WTC11 (cell line): ENCODE measurements at regions not wholly inside any gene's neighbourhood (a gene's known extent, or its start where the extent isn't known, plus 50 kb on each side); places are given as distances from the start of the nearest gene placed in this dataset.

Experiments
- CTCF ChIP-seq: fragments of 200-600 bp; IDR thresholded peaks from 2 replicates; pipeline ENCODE4 v1.8.0; 2022; ENCODE audit warnings: antibody characterized with exemption
- E2F5 ChIP-seq: sonication (generic); formaldehyde crosslinking; IDR thresholded peaks from 2 replicates; pipeline ENCODE4 v1.8.1; 2022; ENCODE audit warnings: mild to moderate bottlenecking, moderate library complexity, missing genetic modification reagents
- FOXJ3 ChIP-seq: sonication (generic); formaldehyde crosslinking; IDR thresholded peaks from 2 replicates; pipeline ENCODE4 v1.9.0; 2021; ENCODE audit warnings: missing genetic modification reagents, mild to moderate bottlenecking, borderline replicate concordance
- HMGXB4 ChIP-seq: sonication (generic); formaldehyde crosslinking; IDR thresholded peaks from 2 replicates; pipeline ENCODE4 v1.8.1; 2023; ENCODE audit warnings: mild to moderate bottlenecking, moderate library complexity, missing genetic modification reagents
- RELA ChIP-seq: sonication (generic); formaldehyde crosslinking; IDR thresholded peaks from 2 replicates; pipeline ENCODE4 v1.8.1; 2022; ENCODE audit warnings: missing genetic modification reagents, mild to moderate bottlenecking, borderline replicate concordance
- TEAD4 ChIP-seq: sonication (generic); formaldehyde crosslinking; IDR thresholded peaks from 2 replicates; pipeline ENCODE4 v1.8.0; 2022; ENCODE audit warnings: mild to moderate bottlenecking, missing genetic modification reagents
- ZBTB21 ChIP-seq: sonication (generic); formaldehyde crosslinking; IDR thresholded peaks from 2 replicates; pipeline ENCODE4 v1.8.1; 2023; ENCODE audit warnings: mild to moderate bottlenecking, missing genetic modification reagents, borderline replicate concordance

GRCh38 chr9:86575137-86575536 lies 220.9 kb upstream of the TUT7 start:
- no peak for TF ChIP-seq TEAD4 (CRISPR knock-in tag)
- no peak for TF ChIP-seq HMGXB4 (CRISPR knock-in tag)
- no peak for TF ChIP-seq E2F5 (CRISPR knock-in tag)
- TF ChIP-seq ZBTB21 (CRISPR knock-in tag), result no peak
- TF ChIP-seq FOXJ3 (CRISPR knock-in tag), result no peak
- TF ChIP-seq CTCF, result no peak
- TF ChIP-seq RELA (CRISPR knock-in tag), result no peak
